ENCODE measurements at regions not wholly inside any gene's neighbourhood (a gene's known extent, or its start where the extent isn't known, plus 50 kb on each side); places are given as distances from the start of the nearest gene placed in this dataset.

DNA sequence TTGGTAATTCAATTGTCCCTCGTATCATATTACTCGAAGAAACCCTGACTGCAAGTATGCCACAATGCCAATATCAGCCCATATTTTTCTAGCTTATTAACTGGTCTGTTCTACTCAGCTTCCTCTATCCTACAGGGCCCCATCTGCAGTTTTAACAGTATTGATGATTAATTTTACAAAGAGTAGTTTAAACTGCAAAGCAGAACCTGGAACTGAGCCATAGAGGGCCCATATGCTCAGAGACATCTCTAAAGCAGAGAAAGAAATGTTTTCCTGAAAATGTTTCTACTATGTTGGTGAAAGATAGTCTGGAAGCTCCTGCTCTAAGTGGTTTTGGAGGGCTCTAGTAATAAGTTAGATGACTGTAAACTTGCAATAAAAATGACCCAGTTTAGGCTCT, 259.4 kb upstream of the CENPE start (continued):
- TF ChIP-seq, protein P1, sequence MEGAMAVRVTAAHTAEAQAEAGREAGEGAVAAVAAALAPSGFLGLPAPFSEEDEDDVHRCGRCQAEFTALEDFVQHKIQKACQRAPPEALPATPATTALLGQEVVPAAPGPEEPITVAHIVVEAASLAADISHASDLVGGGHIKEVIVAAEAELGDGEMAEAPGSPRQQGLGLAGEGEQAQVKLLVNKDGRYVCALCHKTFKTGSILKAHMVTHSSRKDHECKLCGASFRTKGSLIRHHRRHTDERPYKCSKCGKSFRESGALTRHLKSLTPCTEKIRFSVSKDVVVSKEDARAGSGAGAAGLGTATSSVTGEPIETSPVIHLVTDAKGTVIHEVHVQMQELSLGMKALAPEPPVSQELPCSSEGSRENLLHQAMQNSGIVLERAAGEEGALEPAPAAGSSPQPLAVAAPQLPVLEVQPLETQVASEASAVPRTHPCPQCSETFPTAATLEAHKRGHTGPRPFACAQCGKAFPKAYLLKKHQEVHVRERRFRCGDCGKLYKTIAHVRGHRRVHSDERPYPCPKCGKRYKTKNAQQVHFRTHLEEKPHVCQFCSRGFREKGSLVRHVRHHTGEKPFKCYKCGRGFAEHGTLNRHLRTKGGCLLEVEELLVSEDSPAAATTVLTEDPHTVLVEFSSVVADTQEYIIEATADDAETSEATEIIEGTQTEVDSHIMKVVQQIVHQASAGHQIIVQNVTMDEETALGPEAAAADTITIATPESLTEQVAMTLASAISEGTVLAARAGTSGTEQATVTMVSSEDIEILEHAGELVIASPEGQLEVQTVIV (CRISPR knock-in tag; IDR thresholded peaks at IDR 0.05; ENCODE audit: borderline replicate concordance), result no peak
- TF ChIP-seq TFAM (CRISPR knock-in tag; conservative IDR thresholded peaks at IDR 0.05) (no peak), RBM17 (IDR thresholded peaks at IDR 0.05; ENCODE audit: borderline replicate concordance, low read depth, low read length) (no peak)

DNA sequence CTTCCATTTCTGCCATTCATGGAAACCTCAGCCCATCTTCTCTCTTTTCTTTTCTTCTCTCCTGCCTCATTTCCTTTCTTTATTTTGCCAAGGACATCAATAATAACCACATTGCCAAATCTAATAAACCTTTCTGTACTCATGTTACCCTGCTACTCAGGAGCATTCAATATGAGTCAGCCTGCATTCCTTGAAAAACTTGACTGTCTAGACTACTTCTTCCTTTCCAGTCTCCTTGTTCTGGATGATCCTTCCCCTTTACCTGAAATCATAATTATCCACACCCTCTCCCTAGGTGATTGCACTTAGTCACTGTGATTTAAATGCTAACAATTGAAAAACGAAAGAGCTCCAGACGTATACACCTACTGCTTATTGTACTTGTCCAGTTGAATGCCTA, 253.2 kb upstream of the CENPE start:
- no peaks in the 10 kb centered on the region for H3K79me2 ChIP-seq (ENCODE audit: control insufficient read depth, insufficient read depth, low read length)
- no peak for ATAC-seq
- POLR2A ChIA-PET, result no interaction called here
- no peak for FAIRE-seq
- no peak overlapping the region for H3K4me3 ChIP-seq
- CTCF ChIA-PET (ENCODE audit: low intra/inter-chr PET ratio), result no interaction called here
- no peaks in the 10 kb centered on the region for H3K36me3 ChIP-seq (ENCODE audit: control insufficient read depth, insufficient read depth, low read length)
- H4K20me1 ChIP-seq (replicated peaks; ENCODE audit: control insufficient read depth, insufficient read depth, low read length), result no peaks in the 10 kb centered on the region
- H3K4me2 ChIP-seq (ENCODE audit: insufficient read depth, low read length), result no peak overlapping the region
- no peaks in the 10 kb centered on the region for H3K4me1 ChIP-seq (replicated peaks in 1 of 2; ENCODE audit: control insufficient read depth in 2 of 2, insufficient read depth in 2 of 2, low read length in 2 of 2)
- H3K27me3 ChIP-seq (ENCODE audit: control insufficient read depth in 2 of 2, insufficient read depth in 2 of 2, low read length in 2 of 2), result no peaks in the 10 kb centered on the region
- no peak for DNase-seq (ENCODE audit: extremely low read depth in 1 of 4, low spot score in 3 of 4)
- no peak for TF ChIP-seq ZBTB17 (CRISPR knock-in tag; IDR thresholded peaks at IDR 0.05)
- TF ChIP-seq CREB1 (IDR thresholded peaks at IDR 0.05), result no peak
- TF ChIP-seq CREB1 (CRISPR knock-in tag; IDR thresholded peaks at IDR 0.05), result no peak
- TF ChIP-seq HMG20B (CRISPR knock-in tag; IDR thresholded peaks at IDR 0.05), result no peak
- TF ChIP-seq, protein P2, sequence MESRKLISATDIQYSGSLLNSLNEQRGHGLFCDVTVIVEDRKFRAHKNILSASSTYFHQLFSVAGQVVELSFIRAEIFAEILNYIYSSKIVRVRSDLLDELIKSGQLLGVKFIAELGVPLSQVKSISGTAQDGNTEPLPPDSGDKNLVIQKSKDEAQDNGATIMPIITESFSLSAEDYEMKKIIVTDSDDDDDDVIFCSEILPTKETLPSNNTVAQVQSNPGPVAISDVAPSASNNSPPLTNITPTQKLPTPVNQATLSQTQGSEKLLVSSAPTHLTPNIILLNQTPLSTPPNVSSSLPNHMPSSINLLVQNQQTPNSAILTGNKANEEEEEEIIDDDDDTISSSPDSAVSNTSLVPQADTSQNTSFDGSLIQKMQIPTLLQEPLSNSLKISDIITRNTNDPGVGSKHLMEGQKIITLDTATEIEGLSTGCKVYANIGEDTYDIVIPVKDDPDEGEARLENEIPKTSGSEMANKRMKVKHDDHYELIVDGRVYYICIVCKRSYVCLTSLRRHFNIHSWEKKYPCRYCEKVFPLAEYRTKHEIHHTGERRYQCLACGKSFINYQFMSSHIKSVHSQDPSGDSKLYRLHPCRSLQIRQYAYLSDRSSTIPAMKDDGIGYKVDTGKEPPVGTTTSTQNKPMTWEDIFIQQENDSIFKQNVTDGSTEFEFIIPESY (CRISPR knock-in tag; IDR thresholded peaks at IDR 0.05), result no peak
- TF ChIP-seq XRCC5 (IDR thresholded peaks at IDR 0.05; ENCODE audit: low read depth, low read length), result no peak
- intact Hi-C loops (cut with micrococcal nuclease) (no loop called here), in situ Hi-C loops (cut with MboI) (no loop called here)
- H3K9me1 ChIP-seq (ENCODE audit: control insufficient read depth, insufficient read depth, low read length), result no peaks in the 10 kb centered on the region
- no peak overlapping the region for H2AFZ ChIP-seq (ENCODE audit: low read depth, low read length)
- H3K9ac ChIP-seq (ENCODE audit: insufficient read depth in 1 of 2, low read depth in 2 of 2, low read length in 2 of 2), result no peak overlapping the region
- no peak overlapping the region for H3K27ac ChIP-seq (ENCODE audit: extremely low read depth, low read depth, low read length)
- no TSS peak for BruUV-seq (replicated peaks)
- 0% methylated on average over 2 of the region's 2 CpGs for WGBS (ENCODE audit: insufficient coverage, low coverage, missing lambda C conversion rate)
- H3K9me3 ChIP-seq (replicated peaks; ENCODE audit: control insufficient read depth, insufficient read depth, low read depth, low read length), result no peaks in the 10 kb centered on the region

All from K562 (cell line).